ENCODE measurements at regions not wholly inside any gene's neighbourhood (a gene's known extent, or its start where the extent isn't known, plus 50 kb on each side); places are given as distances from the start of the nearest gene placed in this dataset.

- ChIA-PET CTCF (no interaction called here), POLR2A (no interaction called here)
- peak; percentile 63 for DNase-seq (ENCODE audit: low read depth, low spot score)
- H3K4me3 ChIP-seq (ENCODE audit: low read depth, low read length) = no peak overlapping the region
- TF ChIP-seq CTCF (IDR thresholded peaks at IDR 0.05; ENCODE audit: insufficient read depth, low read length, missing control alignments) = no peak
These were observed 101.2 kb downstream of the HMHB1 start for GRCh38 chr5:143913008-143913752.

GRCh38 chr5:143914756-143915155 lies 102.8 kb downstream of the HMHB1 start:
- TF ChIP-seq CTCF (IDR thresholded peaks at IDR 0.05; ENCODE audit: insufficient read depth, low read length, missing control alignments) = no peak
- DNase-seq (ENCODE audit: low read depth, low spot score) = no peak
- no peak overlapping the region for H3K4me3 ChIP-seq (ENCODE audit: low read depth, low read length)
- CTCF ChIA-PET = no interaction called here
- POLR2A ChIA-PET = interaction anchor here (0.5 kb wide), 1 partner anchor 221 kb away, joined by 3 read pairs; no protein-coding TSS in a partner anchor

- H3K4me3 ChIP-seq (ENCODE audit: low read depth, low read length) = no peak overlapping the region
- no peak for TF ChIP-seq CTCF (IDR thresholded peaks at IDR 0.05; ENCODE audit: insufficient read depth, low read length, missing control alignments)
- ChIA-PET POLR2A (interaction anchor here (1.3 kb wide), 1 partner anchor 254 kb away, joined by 3 read pairs; the partner anchor contains the start of genes KCTD16 and YIPF5), CTCF (interaction anchor here (1.0 to 2.8 kb wide), 4 partner anchors 11 to 224 kb away, joined by 3 to 8 read pairs (median 4); no protein-coding TSS in a partner anchor)
- DNase-seq (ENCODE audit: low read depth, low spot score) = no peak
These were observed 104.5 kb downstream of the HMHB1 start for GRCh38 chr5:143916451-143916850.

GRCh38 chr5:143918961-143919360 lies 107.0 kb downstream of the HMHB1 start:
- ChIA-PET CTCF (no interaction called here), POLR2A (no interaction called here)
- DNase-seq (ENCODE audit: low read depth, low spot score) = no peak

GRCh38 chr5:143920772-143921171 lies 108.8 kb downstream of the HMHB1 start:
- POLR2A ChIA-PET = interaction anchor here (1.1 kb wide), 1 partner anchor 152 kb away, joined by 3 read pairs; no protein-coding TSS in a partner anchor
- no peak overlapping the region for H3K4me3 ChIP-seq (ENCODE audit: low read depth, low read length)
- no peak for TF ChIP-seq CTCF (IDR thresholded peaks at IDR 0.05; ENCODE audit: insufficient read depth, low read length, missing control alignments)
- CTCF ChIA-PET = no interaction called here
- no peak for DNase-seq (ENCODE audit: low read depth, low spot score)

More at GRCh38 chr5:143918961-143919360, 107.0 kb downstream of the HMHB1 start:
- TF ChIP-seq CTCF (IDR thresholded peaks at IDR 0.05; ENCODE audit: insufficient read depth, low read length, missing control alignments) = no peak
- H3K4me3 ChIP-seq (ENCODE audit: low read depth, low read length) = no peak overlapping the region

GRCh38 chr5:143921525-143922311 lies 109.8 kb downstream of the HMHB1 start:
- H3K4me3 ChIP-seq (ENCODE audit: low read depth, low read length) = no peak overlapping the region
- peak; percentile 91 for DNase-seq (ENCODE audit: low read depth, low spot score)
- POLR2A ChIA-PET = interaction anchor here (0.5 to 1.4 kb wide), 3 partner anchors 64 to 708 kb away, joined by 3 read pairs; no protein-coding TSS in a partner anchor
- CTCF ChIA-PET = no interaction called here
- no peak for TF ChIP-seq CTCF (IDR thresholded peaks at IDR 0.05; ENCODE audit: insufficient read depth, low read length, missing control alignments)
